ENCODE measurements at regions not wholly inside any gene's neighbourhood (a gene's known extent, or its start where the extent isn't known, plus 50 kb on each side); places are given as distances from the start of the nearest gene placed in this dataset.

- no peak for DNase-seq
Observed at GRCh38 chr11:111019871-111020670, 225.5 kb upstream of the POU2AF2 start.

DNA sequence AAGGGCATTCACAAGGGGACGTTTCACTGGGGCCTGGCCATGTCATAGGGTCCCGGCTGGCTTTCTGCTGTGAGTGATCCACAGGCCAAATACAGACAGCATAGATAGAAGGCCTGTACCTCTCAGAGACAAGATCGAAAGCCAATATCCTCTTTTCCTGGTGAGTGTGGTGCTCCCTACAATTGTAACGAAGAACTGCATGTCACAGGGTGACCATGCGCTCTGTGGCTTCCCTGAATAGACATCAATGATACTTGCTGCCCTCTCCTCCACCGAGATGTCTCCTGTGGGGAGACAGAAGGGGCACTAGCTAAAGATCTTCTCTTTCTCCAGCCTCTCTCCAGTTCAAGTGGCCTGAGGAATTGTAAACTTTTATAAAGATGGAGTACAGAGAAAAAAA, 226.1 kb upstream of the POU2AF2 start:
- DNase-seq: no peak

DNA sequence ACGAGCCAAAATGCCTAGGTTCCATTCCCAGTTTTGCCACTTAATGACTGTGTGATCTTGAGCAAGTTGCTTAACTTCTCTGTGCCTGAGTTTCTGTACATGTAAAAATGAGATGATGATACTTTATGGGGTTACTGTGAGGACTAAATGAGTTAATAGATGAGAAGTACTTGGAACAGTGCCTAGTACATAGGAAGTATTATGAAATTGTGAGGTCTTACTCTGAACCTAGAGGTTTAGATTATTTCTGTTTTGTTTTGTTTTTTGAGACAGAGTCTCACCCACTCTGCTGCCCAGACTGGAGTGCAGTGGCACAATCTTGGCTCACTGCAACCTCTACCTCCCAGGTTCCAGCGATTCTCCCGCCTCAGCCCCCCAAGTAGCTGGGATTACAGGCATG, 227.0 kb upstream of the POU2AF2 start:
- no peak for DNase-seq

DNA sequence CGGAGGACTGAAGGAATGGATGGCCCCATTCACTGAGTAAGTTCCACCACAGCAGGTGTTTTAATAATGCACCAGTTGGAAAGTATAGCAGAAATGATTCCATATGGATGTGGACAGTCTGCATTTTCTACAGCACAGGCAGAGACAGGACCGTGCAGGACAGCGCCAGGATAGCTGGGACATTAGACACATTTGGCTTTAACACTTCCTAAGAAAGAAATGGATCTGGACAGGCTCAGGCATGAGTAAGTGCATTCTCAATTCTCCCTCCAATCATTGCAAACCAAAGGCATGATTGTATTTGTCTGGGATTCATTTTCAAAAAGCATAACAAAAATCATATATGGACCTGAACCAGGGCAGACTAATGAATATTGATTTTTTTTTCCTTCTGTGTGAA, 233.0 kb upstream of the POU2AF2 start:
- DNase-seq: no peak

DNA sequence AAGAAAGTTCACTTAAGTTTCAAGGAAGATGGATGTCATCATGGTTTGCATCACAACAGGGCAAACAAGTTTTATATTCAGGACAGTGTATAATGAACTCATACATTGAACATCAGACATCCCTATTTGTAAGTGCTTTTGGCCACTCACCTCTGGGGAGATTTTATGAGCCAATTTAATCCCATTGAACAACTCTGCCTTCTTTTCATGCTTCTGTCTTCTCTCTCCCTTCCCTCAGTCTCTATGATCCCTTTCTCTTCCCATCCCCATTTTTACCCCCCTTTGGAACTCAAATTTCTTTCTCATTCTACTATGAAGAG, 234.3 kb upstream of the POU2AF2 start:
- DNase-seq: no peak

DNA sequence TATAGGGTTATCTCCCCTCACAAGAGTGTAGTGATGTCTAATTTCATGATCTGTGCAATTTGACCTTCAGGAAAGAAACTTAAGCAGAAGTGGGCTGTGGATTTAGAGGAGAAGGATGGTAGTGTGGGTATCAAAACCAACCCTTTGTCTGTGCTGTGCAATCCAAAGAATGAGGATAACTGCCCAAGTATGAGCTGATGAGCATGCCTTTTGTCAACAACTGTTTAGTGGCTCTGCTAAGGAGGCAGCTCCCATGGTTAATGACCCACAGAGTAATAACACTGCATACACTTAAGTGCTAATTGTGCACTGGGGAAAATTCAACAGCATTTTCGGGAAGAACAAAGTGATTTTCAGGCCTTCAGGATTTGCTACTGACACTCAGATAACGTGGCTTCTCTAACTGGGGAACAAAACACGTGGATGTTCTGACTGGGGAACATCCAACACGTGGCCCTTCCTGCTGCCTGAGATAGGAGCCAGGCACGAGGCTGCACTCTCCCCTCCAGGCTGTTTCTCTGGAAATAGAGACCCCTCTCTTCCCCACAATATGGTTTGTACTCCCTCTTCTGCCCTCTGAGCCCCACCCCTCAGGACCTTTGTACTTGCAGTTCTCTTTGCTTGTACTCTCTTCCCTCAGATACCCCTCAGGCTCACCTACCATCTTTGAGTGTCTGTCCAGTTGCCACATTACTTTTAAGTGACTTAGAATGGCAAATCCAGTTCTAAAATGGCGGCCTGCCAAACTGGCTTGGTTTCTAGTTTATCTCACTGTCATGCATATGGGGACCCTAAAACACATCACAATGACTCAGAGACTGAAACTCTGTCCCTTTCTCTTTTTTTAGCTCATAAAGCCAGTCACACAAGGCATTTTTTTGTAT, 234.9 kb upstream of the POU2AF2 start:
- DNase-seq: no peak

- DNase-seq: no peak
Observed at GRCh38 chr11:111006227-111006626, 239.3 kb upstream of the POU2AF2 start.

DNA sequence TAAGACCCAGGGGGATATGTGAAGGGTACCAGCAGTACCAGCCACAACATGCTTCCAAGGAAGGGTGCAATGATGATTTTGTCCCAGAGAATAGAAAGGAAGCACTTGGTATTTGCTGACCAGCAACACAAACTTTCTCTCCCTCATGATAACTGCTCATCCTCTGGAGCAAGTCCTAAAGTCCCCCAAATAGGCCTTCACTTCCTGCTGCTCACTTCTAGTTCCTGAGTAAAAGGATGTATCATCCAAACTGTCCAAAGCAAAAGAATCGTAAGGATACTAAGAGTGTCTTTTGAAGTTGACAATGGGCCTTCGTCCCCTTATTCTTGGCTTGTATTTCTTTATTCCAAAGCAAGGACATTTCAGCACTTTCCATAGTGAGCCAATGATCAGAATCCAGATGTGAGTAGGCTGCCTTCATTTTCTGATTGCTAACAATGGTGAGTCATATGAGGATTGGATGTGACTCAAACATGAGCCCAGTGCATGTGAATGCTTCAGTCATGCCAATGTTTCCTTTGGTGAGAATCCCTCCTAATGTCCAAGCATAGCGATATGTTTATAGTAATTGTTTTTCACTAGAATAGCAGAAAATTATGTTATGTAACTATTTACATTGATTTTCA, 243.4 kb upstream of the POU2AF2 start:
- DNase-seq: no peak

DNA sequence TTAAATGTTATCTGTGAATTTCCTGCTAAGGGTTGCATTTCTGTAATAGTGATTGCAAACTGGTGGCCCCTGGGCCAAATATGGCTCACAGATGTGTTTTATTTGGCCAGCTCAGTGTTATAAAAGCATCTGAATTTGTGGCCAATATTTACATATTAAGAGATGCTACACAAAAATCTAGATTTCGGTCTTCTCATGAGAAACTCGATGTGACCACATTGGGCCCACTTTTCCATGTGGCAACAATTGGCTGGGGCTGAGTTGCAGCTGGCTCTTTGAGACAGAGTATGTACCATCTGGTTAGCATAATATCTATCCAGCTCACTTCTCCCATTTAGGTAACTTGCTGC, 244.5 kb upstream of the POU2AF2 start:
- no peak for DNase-seq

DNA sequence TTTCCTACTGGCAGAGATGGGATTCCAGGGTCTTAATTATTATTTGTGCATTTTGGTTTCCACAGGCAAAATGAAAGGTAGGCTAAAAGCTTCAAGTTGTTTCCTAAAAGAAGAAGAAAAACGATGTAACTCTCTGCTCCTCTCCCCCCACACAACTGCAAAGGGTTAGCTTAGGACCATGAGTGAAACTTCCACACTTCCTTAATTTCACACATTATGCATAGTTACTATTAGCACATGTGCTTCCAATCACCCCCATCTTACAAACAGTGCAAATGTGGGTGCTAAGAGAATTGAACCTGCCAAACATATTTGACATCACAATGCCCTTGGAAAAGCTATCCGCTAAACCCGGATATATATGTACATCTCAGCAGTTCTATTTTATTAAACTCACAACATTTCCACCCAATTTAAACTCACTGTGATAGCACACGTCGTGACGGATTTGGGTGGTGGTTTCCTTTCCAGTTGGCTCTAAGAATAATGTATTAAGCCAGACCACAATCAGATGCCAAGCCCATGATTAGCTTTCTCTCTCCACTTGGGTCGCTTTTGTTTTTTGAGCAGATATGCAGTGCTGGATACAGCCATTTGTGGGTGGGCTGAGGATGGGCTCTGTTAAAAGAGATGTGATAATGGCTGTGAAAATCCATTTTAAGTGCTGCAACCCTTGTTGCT, 245.0 kb upstream of the POU2AF2 start:
- no peak for DNase-seq

- no peak for DNase-seq
Observed at GRCh38 chr11:110992481-110992880, 253.0 kb upstream of the POU2AF2 start.

- no peak for DNase-seq
Observed at GRCh38 chr11:110991661-110992355, 253.7 kb upstream of the POU2AF2 start.

DNA sequence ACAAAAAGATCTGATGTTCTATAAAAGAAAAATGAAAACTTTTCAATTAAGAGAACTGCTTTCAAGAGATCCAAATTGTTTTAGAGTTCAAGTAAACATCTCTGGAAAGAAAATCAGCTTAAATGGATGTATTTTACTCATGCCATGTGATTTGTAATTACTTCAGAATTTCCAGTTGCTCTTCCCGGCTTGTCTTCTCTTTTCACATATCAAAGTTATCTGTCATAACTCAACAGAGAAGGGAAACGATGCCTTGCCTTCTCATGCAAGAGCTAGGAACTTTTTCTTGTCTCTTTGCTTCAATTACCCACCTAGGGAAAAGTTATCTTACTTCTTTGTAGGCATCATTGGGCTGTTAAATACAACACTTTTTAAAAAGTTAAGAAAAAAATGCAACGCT, 255.2 kb upstream of the POU2AF2 start:
- no peak for DNase-seq

- no peak for DNase-seq
Observed at GRCh38 chr11:110989428-110990133, 255.9 kb upstream of the POU2AF2 start.

- no peak for DNase-seq
Observed at GRCh38 chr11:110988671-110989070, 256.9 kb upstream of the POU2AF2 start.

DNA sequence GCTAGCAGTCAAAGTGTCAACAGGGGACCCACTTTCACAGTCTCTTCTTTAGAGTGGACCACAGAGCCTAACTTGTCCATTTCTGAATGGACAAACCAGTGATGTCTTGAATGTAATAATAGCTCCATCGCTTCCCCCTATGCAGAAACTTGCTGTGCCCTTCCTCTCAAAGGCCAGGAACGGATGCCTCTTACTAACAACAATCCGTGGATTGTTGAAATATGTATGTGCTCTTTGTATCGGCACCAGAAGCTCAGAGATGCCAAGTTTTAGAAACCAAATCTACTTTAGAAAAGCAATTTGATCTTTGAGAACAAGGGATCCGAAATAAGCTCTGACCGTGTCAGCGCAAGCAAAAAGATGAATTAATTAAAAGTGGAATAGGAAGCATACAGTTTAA, 259.5 kb upstream of the POU2AF2 start:
- DNase-seq: no peak

GRCh38 chr11:110985547-110985946, 260.0 kb upstream of the POU2AF2 start:
- no peak for DNase-seq

GRCh38 chr11:110984693-110985092, 260.8 kb upstream of the POU2AF2 start:
- DNase-seq: no peak

- DNase-seq: no peak
Observed at GRCh38 chr11:110984147-110984546, 261.4 kb upstream of the POU2AF2 start.

GRCh38 chr11:110982214-110982613, 263.3 kb upstream of the POU2AF2 start:
- DNase-seq: no peak

GRCh38 chr11:110979696-110980095, 265.8 kb upstream of the POU2AF2 start:
- DNase-seq: no peak

GRCh38 chr11:110977661-110978060, 265.4 kb upstream of the ARHGAP20 start:
- DNase-seq: no peak
